ENCODE measurements at regions not wholly inside any gene's neighbourhood (a gene's known extent, or its start where the extent isn't known, plus 50 kb on each side); places are given as distances from the start of the nearest gene placed in this dataset.

DNA sequence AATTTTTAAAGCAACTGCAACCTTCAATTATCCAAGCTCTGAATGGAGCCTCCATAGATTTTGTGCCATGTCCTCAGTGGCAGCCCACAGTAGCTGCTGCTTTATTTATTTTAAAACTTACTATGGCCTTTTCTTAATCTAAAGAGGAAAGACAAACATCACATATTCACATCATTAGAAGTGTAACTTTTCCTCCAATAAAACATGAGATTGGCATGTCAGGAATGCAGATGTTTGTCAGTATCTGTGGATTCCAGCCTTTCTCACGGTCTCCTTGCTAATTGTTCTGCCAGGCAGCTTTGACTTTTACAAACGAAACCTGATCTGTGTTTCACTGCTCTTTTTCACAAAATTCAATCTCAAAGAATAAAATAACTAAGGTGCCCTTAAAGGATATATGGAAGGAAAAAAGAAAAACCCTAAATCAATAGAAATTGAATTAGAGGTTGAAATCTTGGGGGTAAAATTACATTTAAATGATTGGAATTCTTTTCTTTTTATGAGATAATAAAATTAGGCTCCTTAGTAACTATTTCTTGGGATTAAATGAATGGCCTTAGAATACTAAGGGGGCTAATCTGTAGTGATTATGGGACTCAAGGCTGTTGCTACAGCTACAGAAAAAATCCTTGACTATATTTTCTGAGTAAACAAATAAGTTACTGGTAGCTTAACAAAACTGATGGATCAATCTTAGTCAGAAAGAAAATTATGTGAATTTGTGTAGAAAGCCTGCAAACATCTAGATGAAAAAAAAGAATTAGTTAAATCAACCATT, 151.3 kb downstream of the RTL9 start:
- no peak for TF ChIP-seq EZH2 (IDR thresholded peaks at IDR 0.05; ENCODE audit: low read length, missing control alignments)
- TF ChIP-seq, protein P1, sequence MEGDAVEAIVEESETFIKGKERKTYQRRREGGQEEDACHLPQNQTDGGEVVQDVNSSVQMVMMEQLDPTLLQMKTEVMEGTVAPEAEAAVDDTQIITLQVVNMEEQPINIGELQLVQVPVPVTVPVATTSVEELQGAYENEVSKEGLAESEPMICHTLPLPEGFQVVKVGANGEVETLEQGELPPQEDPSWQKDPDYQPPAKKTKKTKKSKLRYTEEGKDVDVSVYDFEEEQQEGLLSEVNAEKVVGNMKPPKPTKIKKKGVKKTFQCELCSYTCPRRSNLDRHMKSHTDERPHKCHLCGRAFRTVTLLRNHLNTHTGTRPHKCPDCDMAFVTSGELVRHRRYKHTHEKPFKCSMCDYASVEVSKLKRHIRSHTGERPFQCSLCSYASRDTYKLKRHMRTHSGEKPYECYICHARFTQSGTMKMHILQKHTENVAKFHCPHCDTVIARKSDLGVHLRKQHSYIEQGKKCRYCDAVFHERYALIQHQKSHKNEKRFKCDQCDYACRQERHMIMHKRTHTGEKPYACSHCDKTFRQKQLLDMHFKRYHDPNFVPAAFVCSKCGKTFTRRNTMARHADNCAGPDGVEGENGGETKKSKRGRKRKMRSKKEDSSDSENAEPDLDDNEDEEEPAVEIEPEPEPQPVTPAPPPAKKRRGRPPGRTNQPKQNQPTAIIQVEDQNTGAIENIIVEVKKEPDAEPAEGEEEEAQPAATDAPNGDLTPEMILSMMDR (conservative IDR thresholded peaks at IDR 0.05 in 1 of 2, IDR thresholded peaks at IDR 0.05 in 1 of 2; ENCODE audit: low read depth in 1 of 2, low read length in 2 of 2): no peak

Data from fibroblast of lung (primary cell).